ENCODE measurements at regions not wholly inside any gene's neighbourhood (a gene's known extent, or its start where the extent isn't known, plus 50 kb on each side); places are given as distances from the start of the nearest gene placed in this dataset.
"Not testable (repeated sequence)": the region's sequence is repeated elsewhere in the genome, so short reads cannot be mapped to it uniquely, and the experiment has no call there.

- Mint-ChIP-seq H3K4me3 (ENCODE audit: unreplicated experiment) (no peak overlapping the region), H3K27ac (ENCODE audit: low read depth, unreplicated experiment) (peak overlapping the region; percentile 8), H3K36me3 (ENCODE audit: insufficient read depth, unreplicated experiment) (no peaks in the 10 kb centered on the region), H3K9me3 (ENCODE audit: unreplicated experiment) (no peaks in the 10 kb centered on the region), H3K27me3 (ENCODE audit: insufficient read depth, unreplicated experiment) (no peaks in the 10 kb centered on the region), H3K4me1 (ENCODE audit: insufficient read depth, unreplicated experiment) (peaks cover 16% of the 10 kb centered on the region)
- POLR2A ChIA-PET: interaction anchor here (0.7 kb wide), 1 partner anchor 702 kb away, joined by 3 read pairs; no protein-coding TSS in a partner anchor
- no TSS peak for BruUV-seq (replicated peaks)
- intact Hi-C loops (cut with micrococcal nuclease): no loop called here
- no peak for DNase-seq (ENCODE audit: unreplicated experiment)
- TF ChIP-seq, protein P1, sequence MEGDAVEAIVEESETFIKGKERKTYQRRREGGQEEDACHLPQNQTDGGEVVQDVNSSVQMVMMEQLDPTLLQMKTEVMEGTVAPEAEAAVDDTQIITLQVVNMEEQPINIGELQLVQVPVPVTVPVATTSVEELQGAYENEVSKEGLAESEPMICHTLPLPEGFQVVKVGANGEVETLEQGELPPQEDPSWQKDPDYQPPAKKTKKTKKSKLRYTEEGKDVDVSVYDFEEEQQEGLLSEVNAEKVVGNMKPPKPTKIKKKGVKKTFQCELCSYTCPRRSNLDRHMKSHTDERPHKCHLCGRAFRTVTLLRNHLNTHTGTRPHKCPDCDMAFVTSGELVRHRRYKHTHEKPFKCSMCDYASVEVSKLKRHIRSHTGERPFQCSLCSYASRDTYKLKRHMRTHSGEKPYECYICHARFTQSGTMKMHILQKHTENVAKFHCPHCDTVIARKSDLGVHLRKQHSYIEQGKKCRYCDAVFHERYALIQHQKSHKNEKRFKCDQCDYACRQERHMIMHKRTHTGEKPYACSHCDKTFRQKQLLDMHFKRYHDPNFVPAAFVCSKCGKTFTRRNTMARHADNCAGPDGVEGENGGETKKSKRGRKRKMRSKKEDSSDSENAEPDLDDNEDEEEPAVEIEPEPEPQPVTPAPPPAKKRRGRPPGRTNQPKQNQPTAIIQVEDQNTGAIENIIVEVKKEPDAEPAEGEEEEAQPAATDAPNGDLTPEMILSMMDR (IDR thresholded peaks at IDR 0.05; ENCODE audit: unreplicated experiment): no peak
- CTCF ChIA-PET: no interaction called here
These were observed 348.0 kb upstream of the TARS1 start for GRCh38 chr5:33092719-33093118.

- TF ChIP-seq, protein P1 (IDR thresholded peaks at IDR 0.05; ENCODE audit: unreplicated experiment): no peak
- peaks cover 24% of the 10 kb centered on the region for H3K9me3 Mint-ChIP-seq (ENCODE audit: unreplicated experiment)
- ChIA-PET CTCF (no interaction called here), POLR2A (no interaction called here)
- no peak for DNase-seq (ENCODE audit: unreplicated experiment)
- no peaks in the 10 kb centered on the region for H3K27me3 Mint-ChIP-seq (ENCODE audit: insufficient read depth, unreplicated experiment)
- no TSS peak for BruUV-seq (replicated peaks)
- peaks cover 12% of the 10 kb centered on the region for H3K4me1 Mint-ChIP-seq (ENCODE audit: insufficient read depth, unreplicated experiment)
- H3K4me3 Mint-ChIP-seq (ENCODE audit: unreplicated experiment): no peak overlapping the region
- no peak overlapping the region for H3K27ac Mint-ChIP-seq (ENCODE audit: low read depth, unreplicated experiment)
- intact Hi-C loops (cut with micrococcal nuclease): no loop called here
- no peaks in the 10 kb centered on the region for H3K36me3 Mint-ChIP-seq (ENCODE audit: insufficient read depth, unreplicated experiment)
These were observed 338.2 kb upstream of the TARS1 start for GRCh38 chr5:33102551-33102950.

DNA sequence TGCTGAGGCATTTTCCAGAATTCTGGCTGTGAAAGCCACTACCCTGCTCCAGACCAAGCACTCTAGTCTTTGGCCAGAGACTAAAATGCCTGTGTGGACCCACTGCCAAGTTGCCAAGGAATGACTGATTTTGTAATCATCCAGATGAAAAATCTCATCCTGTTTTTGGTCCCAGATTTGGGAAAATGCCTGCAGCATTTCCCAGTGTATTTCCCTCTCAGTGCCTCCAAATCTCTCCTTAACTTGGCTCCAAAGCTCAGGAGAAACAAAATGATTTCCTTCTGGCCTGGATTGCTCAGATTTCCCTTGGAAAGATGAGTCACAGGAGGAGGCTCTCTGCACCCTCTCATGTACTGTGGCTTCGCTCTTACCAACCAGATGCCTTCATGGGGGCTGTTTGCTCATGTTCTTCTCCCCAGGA, 335.2 kb upstream of the TARS1 start:
- intact Hi-C loops (cut with micrococcal nuclease): no loop called here
- peaks cover 19% of the 10 kb centered on the region for H3K4me1 Mint-ChIP-seq (ENCODE audit: insufficient read depth, unreplicated experiment)
- no TSS peak for BruUV-seq (replicated peaks)
- H3K27me3 Mint-ChIP-seq (ENCODE audit: insufficient read depth, unreplicated experiment): no peaks in the 10 kb centered on the region
- no peak overlapping the region for H3K4me3 Mint-ChIP-seq (ENCODE audit: unreplicated experiment)
- peaks cover 20% of the 10 kb centered on the region for H3K9me3 Mint-ChIP-seq (ENCODE audit: unreplicated experiment)
- ChIA-PET POLR2A (no interaction called here), CTCF (no interaction called here)
- DNase-seq (ENCODE audit: unreplicated experiment): peak; percentile 30
- H3K36me3 Mint-ChIP-seq (ENCODE audit: insufficient read depth, unreplicated experiment): no peaks in the 10 kb centered on the region
- TF ChIP-seq, protein P1 (IDR thresholded peaks at IDR 0.05; ENCODE audit: unreplicated experiment): no peak
- no peak overlapping the region for H3K27ac Mint-ChIP-seq (ENCODE audit: low read depth, unreplicated experiment)

DNA sequence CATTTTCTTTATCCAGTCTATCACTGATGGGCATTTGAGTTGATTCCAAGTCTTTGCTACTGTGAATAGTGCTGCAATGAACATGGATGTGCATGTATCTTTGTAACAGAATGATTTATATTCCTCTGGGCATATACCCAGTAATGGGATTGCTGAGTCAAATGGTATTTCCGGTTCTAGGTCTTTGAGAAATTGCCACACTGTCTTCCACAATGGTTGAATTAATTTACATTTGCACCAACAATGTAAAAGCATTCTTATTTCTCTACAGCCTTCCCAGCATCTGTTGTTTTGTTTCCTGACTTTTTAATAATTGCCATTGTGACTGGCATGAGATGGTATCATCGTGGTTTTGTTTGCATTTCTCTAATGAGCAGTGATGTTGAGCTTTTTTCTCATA, 330.3 kb upstream of the TARS1 start:
- H3K27me3 Mint-ChIP-seq (ENCODE audit: insufficient read depth, unreplicated experiment); H3K4me3 Mint-ChIP-seq (ENCODE audit: unreplicated experiment); intact Hi-C loops (cut with micrococcal nuclease); BruUV-seq (replicated peaks); CTCF ChIA-PET; POLR2A ChIA-PET; H3K27ac Mint-ChIP-seq (ENCODE audit: low read depth, unreplicated experiment): not testable (repeated sequence)
- Mint-ChIP-seq H3K4me1 (ENCODE audit: insufficient read depth, unreplicated experiment) (peaks cover 26% of the 10 kb centered on the region), H3K9me3 (ENCODE audit: unreplicated experiment) (peaks cover 12% of the 10 kb centered on the region), H3K36me3 (ENCODE audit: insufficient read depth, unreplicated experiment) (peaks cover 12% of the 10 kb centered on the region)
- peak; percentile 67 for DNase-seq (ENCODE audit: unreplicated experiment)

GRCh38 chr5:33114361-33114760, 326.4 kb upstream of the TARS1 start:
- no peak overlapping the region for H3K27ac Mint-ChIP-seq (ENCODE audit: low read depth, unreplicated experiment)
- peaks cover 25% of the 10 kb centered on the region for H3K4me1 Mint-ChIP-seq (ENCODE audit: insufficient read depth, unreplicated experiment)
- TF ChIP-seq, protein P1 (IDR thresholded peaks at IDR 0.05; ENCODE audit: unreplicated experiment): no peak
- no peaks in the 10 kb centered on the region for H3K27me3 Mint-ChIP-seq (ENCODE audit: insufficient read depth, unreplicated experiment)
- H3K4me3 Mint-ChIP-seq (ENCODE audit: unreplicated experiment): no peak overlapping the region
- BruUV-seq (replicated peaks): no TSS peak
- peaks cover 13% of the 10 kb centered on the region for H3K36me3 Mint-ChIP-seq (ENCODE audit: insufficient read depth, unreplicated experiment)
- CTCF ChIA-PET: interaction anchor here (0.6 kb wide), 1 partner anchor 548 kb away, joined by 5 read pairs; no protein-coding TSS in a partner anchor
- intact Hi-C loops (cut with micrococcal nuclease): no loop called here
- POLR2A ChIA-PET: interaction anchor here (0.6 to 0.7 kb wide), 2 partner anchors 33 to 328 kb away, joined by 3 read pairs; no protein-coding TSS in a partner anchor
- peak; percentile 42 for DNase-seq (ENCODE audit: unreplicated experiment)
- H3K9me3 Mint-ChIP-seq (ENCODE audit: unreplicated experiment): peaks cover 8% of the 10 kb centered on the region
